GM12878 (cell line): ENCODE measurements at regions not wholly inside any gene's neighbourhood (a gene's known extent, or its start where the extent isn't known, plus 50 kb on each side); places are given as distances from the start of the nearest gene placed in this dataset.
A peak's percentile ranks its signal among the peaks of the same experiment; 100 is the strongest.

Experiments
- ATAC-seq: fragments of 200-7000 bp; cut with Tn5 transposase; 3 replicates; pipeline ENCODE4 v1.9.1; 2020; ENCODE audit warnings: mild to moderate bottlenecking, moderate library complexity
- BruUV-seq: library from RNA; stranded (reverse); fragments of 400-500 nt; replicated peaks from 2 replicates; lab custom pipeline; 2021; lab: Mats Ljungman, UMichigan
- CTCF ChIA-PET: fragments of 300-600 bp; sonication (Branson Sonifier 250); formaldehyde crosslinking; extraction: SDS; loops from one replicate; lab custom pipeline; 2021; ENCODE audit warnings: inconsistent platforms; lab: Yijun Ruan, JAX
- POLR2A ChIA-PET: fragments of 350-600 bp; formaldehyde crosslinking; extraction: SDS; loops from one replicate; lab custom pipeline; 2021; ENCODE audit warnings: inconsistent platforms; lab: Charles Lee
- RAD21 ChIA-PET: fragments of 300-600 bp; sonication (Branson Sonifier 250); formaldehyde crosslinking; loops from one replicate; lab custom pipeline; 2023; ENCODE audit warnings: antibody characterized with exemption; ENCODE audit not compliant: unreplicated experiment; lab: Charles Lee
- SMC1A ChIA-PET: fragments of 300-600 bp; sonication (Branson Sonifier 250); formaldehyde crosslinking; loops from one replicate; lab custom pipeline; 2023; ENCODE audit not compliant: unreplicated experiment, uncharacterized antibody; lab: Charles Lee
- DNase-seq: peaks from one replicate; pipeline ENCODE4 v3.0.0-alpha.2; 2011; ENCODE audit warnings: low read depth, low spot score
- FAIRE-seq: peaks from 3 replicates; lab custom pipeline; 2011; peaks lifted over from hg19 to GRCh38; lab: Jason Lieb, UNC
- H2AFZ ChIP-seq: 2 replicates; pipeline ENCODE4 v1.6.0; 2011; ENCODE audit warnings: low read depth, low read length, control low read depth; ENCODE audit not compliant: control insufficient read depth
- H3K27ac ChIP-seq: 2 replicates; pipeline ENCODE4 v1.5.1; 2011; ENCODE audit warnings: control low read depth; ENCODE audit not compliant: control insufficient read depth, insufficient read depth
- H3K27me3 ChIP-seq, 2 experiments: replicated peaks in 1 of 2; 2 replicates each; pipeline versions ENCODE4 v1.6.0 to v1.6.1; 2011; ENCODE audit warnings: low read length in 1 of 2; ENCODE audit not compliant: control insufficient read depth in 2 of 2, insufficient read depth in 2 of 2
- H3K36me3 ChIP-seq, 2 experiments: 2 replicates each; pipeline ENCODE4 v1.5.1; 2011; ENCODE audit warnings: low read length in 1 of 2; ENCODE audit not compliant: control insufficient read depth in 2 of 2, insufficient read depth in 2 of 2
- H3K4me1 ChIP-seq: 2 replicates; pipeline ENCODE4 v1.6.1; 2011; ENCODE audit warnings: mild to moderate bottlenecking, low read length, moderate library complexity, mixed read lengths; ENCODE audit not compliant: control insufficient read depth, insufficient read depth
- H3K4me2 ChIP-seq: 2 replicates; pipeline ENCODE4 v1.6.0; 2011; ENCODE audit warnings: control low read depth; ENCODE audit not compliant: control insufficient read depth, insufficient read depth
- H3K4me3 ChIP-seq: fragments of 200-600 bp; sonication (generic); 2 replicates; pipeline ENCODE4 v1.5.1; 2016
- H3K79me2 ChIP-seq: 2 replicates; pipeline ENCODE4 v1.6.0; 2011; ENCODE audit warnings: low read length; ENCODE audit not compliant: control insufficient read depth, insufficient read depth
- H3K9ac ChIP-seq: 2 replicates; pipeline ENCODE4 v1.8.0; 2011; ENCODE audit warnings: low read length, control low read depth, mixed read lengths; ENCODE audit not compliant: control insufficient read depth, insufficient read depth
- H3K9me3 ChIP-seq: replicated peaks from 3 replicates; pipeline ENCODE4 v1.5.1; 2011; ENCODE audit warnings: mild to moderate bottlenecking, low read length; ENCODE audit not compliant: control insufficient read depth, insufficient read depth
- H4K20me1 ChIP-seq: 2 replicates; pipeline ENCODE4 v1.6.0; 2011; ENCODE audit not compliant: control insufficient read depth, insufficient read depth
- CHD1 ChIP-seq: IDR thresholded peaks from 2 replicates; pipeline ENCODE4 v1.6.1; 2012; ENCODE audit warnings: low read depth, low read length, improper control_type of control experiment
- DPF2 ChIP-seq: fragments of 450-650 bp; IDR thresholded peaks from 2 replicates; pipeline ENCODE4 v1.6.1; 2017; ENCODE audit warnings: mild to moderate bottlenecking
- IKZF1 ChIP-seq: fragments of 450-650 bp; conservative IDR thresholded peaks from 2 replicates; pipeline ENCODE4 v1.6.1; 2017; ENCODE audit warnings: antibody characterized with exemption, mild to moderate bottlenecking
- IKZF2 ChIP-seq, 2 experiments: fragments of 450-650 bp; IDR thresholded peaks; 2 replicates each; pipeline ENCODE4 v1.6.1; 2017; ENCODE audit warnings: mild to moderate bottlenecking in 2 of 2, moderate library complexity in 2 of 2
- NFYB ChIP-seq: IDR thresholded peaks from 2 replicates; pipeline ENCODE4 v1.6.1; 2011; ENCODE audit warnings: low read depth, mild to moderate bottlenecking, low read length, improper control_type of control experiment, moderate library complexity; ENCODE audit not compliant: insufficient read depth
- PAX5 ChIP-seq: IDR thresholded peaks from 2 replicates; pipeline ENCODE4 v1.6.1; 2011; ENCODE audit warnings: low read depth, low read length, borderline replicate concordance
- SPI1 ChIP-seq: IDR thresholded peaks from 2 replicates; pipeline ENCODE4 v1.6.1; 2011; ENCODE audit warnings: low read depth, mild to moderate bottlenecking, low read length, moderate library complexity, borderline replicate concordance; ENCODE audit not compliant: insufficient read depth
- WGBS: methylation state at CpG from one replicate; pipeline ENCODE4 v1.1.6; 2016; ENCODE audit warnings: low lambda C conversion rate; ENCODE audit not compliant: insufficient replicate concordance, insufficient coverage; ENCODE audit errors: missing lambda C conversion rate; 5-methylcytosine and 5-hydroxymethylcytosine counted together
- in situ Hi-C: fragments of 300-500 bp; cut with MboI; formaldehyde crosslinking; loops from 9 replicates; pipeline ENCODE4 v1.14.3; 2018; ENCODE audit warnings: mixed read lengths
- intact Hi-C: fragments of 100-400 bp; cut with micrococcal nuclease; formaldehyde crosslinking; loops from one replicate; pipeline ENCODE4 v1.14.2; 2022; ENCODE audit not compliant: unreplicated experiment
- TF ChIP-seq, protein P1 (sequence below): IDR thresholded peaks from 2 replicates; pipeline ENCODE4 v1.6.1; 2012; ENCODE audit warnings: low read depth, low read length, improper control_type of control experiment
- TF ChIP-seq, protein P2 (sequence below): fragments of 450-650 bp; conservative IDR thresholded peaks from 2 replicates; pipeline ENCODE4 v1.6.1; 2017; ENCODE audit warnings: mild to moderate bottlenecking, moderate library complexity
- TF ChIP-seq, protein P3 (sequence below): IDR thresholded peaks from 2 replicates; pipeline ENCODE4 v1.6.1; 2012; ENCODE audit warnings: mild to moderate bottlenecking, low read depth, low read length

GRCh38 chr7:34567906-34568305 is 90.1 kb upstream of the NPSR1 start:
- H3K27ac ChIP-seq: no peak overlapping the region
- no peak overlapping the region for H3K4me2 ChIP-seq
- H3K9ac ChIP-seq: no peak overlapping the region
- H3K4me3 ChIP-seq: no peak overlapping the region
- H3K36me3 ChIP-seq: no peaks in the 10 kb centered on the region
- ATAC-seq (peak; percentile 66), FAIRE-seq (no peak), DNase-seq (no peak)
- H3K27me3 ChIP-seq: no peaks in the 10 kb centered on the region
- no peaks in the 10 kb centered on the region for H3K9me3 ChIP-seq
- BruUV-seq: no TSS peak
- H3K79me2 ChIP-seq: no peaks in the 10 kb centered on the region
- H4K20me1 ChIP-seq: no peaks in the 10 kb centered on the region
- H2AFZ ChIP-seq: no peak overlapping the region
- ChIA-PET CTCF (no interaction called here), SMC1A (no interaction called here), RAD21 (no interaction called here), POLR2A (no interaction called here)
- H3K4me1 ChIP-seq: no peaks in the 10 kb centered on the region
- intact Hi-C loops: no loop called here
- in situ Hi-C loops: no loop called here
- TF ChIP-seq IKZF2 (IDR thresholded peaks at IDR 0.05): peak; percentile 50 to 58; a peak in 2 of 4 replicates
- TF ChIP-seq SPI1: peak; percentile 88
- TF ChIP-seq CHD1: no peak
- TF ChIP-seq IKZF1: peak; percentile 65; the same call in 1 of the 2 replicates
- 0 out of 2 replicates have a peak, but pooled peaks have one; percentile 41 for TF ChIP-seq DPF2
- WGBS: 0% methylated on average over 1 of the region's 1 CpG

DNA sequence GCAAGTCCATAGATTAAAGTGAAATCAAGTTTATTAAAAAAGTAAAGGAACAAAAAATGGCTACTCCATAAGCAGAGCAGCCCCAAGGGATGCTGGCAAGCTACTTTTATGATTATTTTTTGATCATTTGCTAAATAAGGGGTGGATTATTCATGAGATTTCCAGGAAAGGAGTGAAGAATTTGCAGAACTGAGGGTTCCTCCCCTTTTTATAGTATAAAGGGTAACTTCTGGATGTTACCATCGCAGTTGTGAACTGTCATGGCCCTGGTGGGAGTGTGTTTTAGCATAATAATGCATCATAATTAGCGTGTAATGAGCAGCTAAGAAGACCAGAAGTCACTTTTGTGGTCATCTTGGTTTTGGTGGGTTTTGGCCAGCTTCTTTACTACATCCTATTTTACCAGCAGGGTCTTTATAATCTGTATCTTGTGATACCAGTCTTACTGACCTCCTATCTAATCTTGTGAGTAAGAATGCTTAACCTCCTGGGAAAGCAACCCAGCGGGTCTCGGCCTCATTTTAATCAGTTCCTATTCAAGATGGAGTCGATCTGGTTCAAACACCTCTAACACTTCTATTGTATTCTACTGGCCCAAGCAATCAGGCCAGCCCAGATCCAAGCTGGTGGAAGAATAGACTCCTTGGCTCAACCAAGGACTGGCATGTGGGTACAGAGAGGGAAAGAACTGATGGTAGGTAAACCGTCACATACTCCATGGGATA is 87.9 kb upstream of the NPSR1 start:
- BruUV-seq: no TSS peak
- SMC1A ChIA-PET: interaction anchor here (0.8 kb wide), 1 partner anchor 15 kb away, joined by 3 read pairs; no protein-coding TSS in a partner anchor
- Histone ChIP-seq H3K9me3 (no peaks in the 10 kb centered on the region), H3K27ac (no peak overlapping the region), H3K79me2 (no peaks in the 10 kb centered on the region), H2AFZ (no peak overlapping the region), H3K27me3 (no peaks in the 10 kb centered on the region), H3K4me3 (no peak overlapping the region), H3K4me1 (no peaks in the 10 kb centered on the region), H3K36me3 (no peaks in the 10 kb centered on the region), H3K9ac (no peak overlapping the region), H3K4me2 (no peak overlapping the region), H4K20me1 (no peaks in the 10 kb centered on the region)
- 13% methylated on average over 6 of the region's 6 CpGs for WGBS
- POLR2A ChIA-PET: interaction anchor here (0.5 kb wide), 1 partner anchor 78 kb away, joined by 3 read pairs; no protein-coding TSS in a partner anchor
- DNase-seq: no peak
- RAD21 ChIA-PET: no interaction called here
- ATAC-seq: no peak
- no peak for FAIRE-seq
- in situ Hi-C loops: no loop called here
- intact Hi-C loops: no loop called here
- CTCF ChIA-PET: interaction anchor here (1.3 kb wide), 1 partner anchor 40 kb away, joined by 3 read pairs; no protein-coding TSS in a partner anchor
- TF ChIP-seq, protein P1, sequence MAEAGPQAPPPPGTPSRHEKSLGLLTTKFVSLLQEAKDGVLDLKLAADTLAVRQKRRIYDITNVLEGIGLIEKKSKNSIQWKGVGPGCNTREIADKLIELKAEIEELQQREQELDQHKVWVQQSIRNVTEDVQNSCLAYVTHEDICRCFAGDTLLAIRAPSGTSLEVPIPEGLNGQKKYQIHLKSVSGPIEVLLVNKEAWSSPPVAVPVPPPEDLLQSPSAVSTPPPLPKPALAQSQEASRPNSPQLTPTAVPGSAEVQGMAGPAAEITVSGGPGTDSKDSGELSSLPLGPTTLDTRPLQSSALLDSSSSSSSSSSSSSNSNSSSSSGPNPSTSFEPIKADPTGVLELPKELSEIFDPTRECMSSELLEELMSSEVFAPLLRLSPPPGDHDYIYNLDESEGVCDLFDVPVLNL: no peak
- TF ChIP-seq, protein P2, sequence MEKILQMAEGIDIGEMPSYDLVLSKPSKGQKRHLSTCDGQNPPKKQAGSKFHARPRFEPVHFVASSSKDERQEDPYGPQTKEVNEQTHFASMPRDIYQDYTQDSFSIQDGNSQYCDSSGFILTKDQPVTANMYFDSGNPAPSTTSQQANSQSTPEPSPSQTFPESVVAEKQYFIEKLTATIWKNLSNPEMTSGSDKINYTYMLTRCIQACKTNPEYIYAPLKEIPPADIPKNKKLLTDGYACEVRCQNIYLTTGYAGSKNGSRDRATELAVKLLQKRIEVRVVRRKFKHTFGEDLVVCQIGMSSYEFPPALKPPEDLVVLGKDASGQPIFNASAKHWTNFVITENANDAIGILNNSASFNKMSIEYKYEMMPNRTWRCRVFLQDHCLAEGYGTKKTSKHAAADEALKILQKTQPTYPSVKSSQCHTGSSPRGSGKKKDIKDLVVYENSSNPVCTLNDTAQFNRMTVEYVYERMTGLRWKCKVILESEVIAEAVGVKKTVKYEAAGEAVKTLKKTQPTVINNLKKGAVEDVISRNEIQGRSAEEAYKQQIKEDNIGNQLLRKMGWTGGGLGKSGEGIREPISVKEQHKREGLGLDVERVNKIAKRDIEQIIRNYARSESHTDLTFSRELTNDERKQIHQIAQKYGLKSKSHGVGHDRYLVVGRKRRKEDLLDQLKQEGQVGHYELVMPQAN: no peak
- TF ChIP-seq, protein P3, sequence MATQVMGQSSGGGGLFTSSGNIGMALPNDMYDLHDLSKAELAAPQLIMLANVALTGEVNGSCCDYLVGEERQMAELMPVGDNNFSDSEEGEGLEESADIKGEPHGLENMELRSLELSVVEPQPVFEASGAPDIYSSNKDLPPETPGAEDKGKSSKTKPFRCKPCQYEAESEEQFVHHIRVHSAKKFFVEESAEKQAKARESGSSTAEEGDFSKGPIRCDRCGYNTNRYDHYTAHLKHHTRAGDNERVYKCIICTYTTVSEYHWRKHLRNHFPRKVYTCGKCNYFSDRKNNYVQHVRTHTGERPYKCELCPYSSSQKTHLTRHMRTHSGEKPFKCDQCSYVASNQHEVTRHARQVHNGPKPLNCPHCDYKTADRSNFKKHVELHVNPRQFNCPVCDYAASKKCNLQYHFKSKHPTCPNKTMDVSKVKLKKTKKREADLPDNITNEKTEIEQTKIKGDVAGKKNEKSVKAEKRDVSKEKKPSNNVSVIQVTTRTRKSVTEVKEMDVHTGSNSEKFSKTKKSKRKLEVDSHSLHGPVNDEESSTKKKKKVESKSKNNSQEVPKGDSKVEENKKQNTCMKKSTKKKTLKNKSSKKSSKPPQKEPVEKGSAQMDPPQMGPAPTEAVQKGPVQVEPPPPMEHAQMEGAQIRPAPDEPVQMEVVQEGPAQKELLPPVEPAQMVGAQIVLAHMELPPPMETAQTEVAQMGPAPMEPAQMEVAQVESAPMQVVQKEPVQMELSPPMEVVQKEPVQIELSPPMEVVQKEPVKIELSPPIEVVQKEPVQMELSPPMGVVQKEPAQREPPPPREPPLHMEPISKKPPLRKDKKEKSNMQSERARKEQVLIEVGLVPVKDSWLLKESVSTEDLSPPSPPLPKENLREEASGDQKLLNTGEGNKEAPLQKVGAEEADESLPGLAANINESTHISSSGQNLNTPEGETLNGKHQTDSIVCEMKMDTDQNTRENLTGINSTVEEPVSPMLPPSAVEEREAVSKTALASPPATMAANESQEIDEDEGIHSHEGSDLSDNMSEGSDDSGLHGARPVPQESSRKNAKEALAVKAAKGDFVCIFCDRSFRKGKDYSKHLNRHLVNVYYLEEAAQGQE: no peak
- TF ChIP-seq NFYB (no peak), PAX5 (no peak)
